ENCODE measurements at regions not wholly inside any gene's neighbourhood (a gene's known extent, or its start where the extent isn't known, plus 50 kb on each side); places are given as distances from the start of the nearest gene placed in this dataset.

DNA sequence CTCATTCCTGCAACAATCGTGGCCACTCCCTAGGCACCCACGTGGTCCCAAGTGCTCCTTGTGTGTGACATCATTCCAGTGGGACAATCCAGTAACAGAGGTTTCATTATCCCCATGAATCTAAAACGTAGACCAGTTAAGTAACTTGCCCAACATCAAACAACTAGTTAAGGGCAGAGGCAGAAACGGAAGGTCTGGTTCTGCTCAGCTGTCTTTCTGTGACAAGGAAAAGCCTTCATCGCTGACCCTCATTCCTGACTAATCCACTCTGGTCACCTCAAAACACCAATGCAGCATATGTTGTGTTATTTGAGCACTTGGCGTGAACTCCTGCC, 261.4 kb upstream of the JARID2 start:
- no peak for TF ChIP-seq CTCF (IDR thresholded peaks at IDR 0.05 in 2 of 3, conservative IDR thresholded peaks at IDR 0.05 in 1 of 3; ENCODE audit: borderline replicate concordance in 1 of 3, insufficient read depth in 1 of 3, low read depth in 2 of 3, low read length in 2 of 3)
- TF ChIP-seq YY1 (IDR thresholded peaks at IDR 0.05; ENCODE audit: extremely low read depth, insufficient replicate concordance, low read depth, low read length) = no peak
- TF ChIP-seq POLR2AphosphoS5 (IDR thresholded peaks at IDR 0.05; ENCODE audit: low read depth, low read length) = no peak
- no peak for TF ChIP-seq RAD21 (IDR thresholded peaks at IDR 0.05; ENCODE audit: low read depth)
- TF ChIP-seq, protein P1, sequence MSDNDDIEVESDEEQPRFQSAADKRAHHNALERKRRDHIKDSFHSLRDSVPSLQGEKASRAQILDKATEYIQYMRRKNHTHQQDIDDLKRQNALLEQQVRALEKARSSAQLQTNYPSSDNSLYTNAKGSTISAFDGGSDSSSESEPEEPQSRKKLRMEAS (IDR thresholded peaks at IDR 0.05) = no peak
- TF ChIP-seq POLR2A (IDR thresholded peaks at IDR 0.05; ENCODE audit: borderline replicate concordance, extremely low read depth, insufficient read depth, insufficient read length) = no peak
- no peak for TF ChIP-seq EZH2 (IDR thresholded peaks at IDR 0.05)
- TF ChIP-seq SIN3A (IDR thresholded peaks at IDR 0.05; ENCODE audit: low read depth) = no peak
- TF ChIP-seq ATF3 (IDR thresholded peaks at IDR 0.05) = no peak
- no peak for TF ChIP-seq CEBPB (IDR thresholded peaks at IDR 0.05; ENCODE audit: low read depth)
- TF ChIP-seq EZH2phosphoT487 (IDR thresholded peaks at IDR 0.05; ENCODE audit: borderline replicate concordance) = no peak
- no peak for TF ChIP-seq ZNF274 (IDR thresholded peaks at IDR 0.05; ENCODE audit: low read depth, low read length)

All from HCT116 (cell line).